ENCODE measurements at regions not wholly inside any gene's neighbourhood (a gene's known extent, or its start where the extent isn't known, plus 50 kb on each side); places are given as distances from the start of the nearest gene placed in this dataset.

GRCh38 chr19:30222992-30223865, 149.0 kb upstream of the ZNF536 start:
- DNase-seq, result no peak

DNA sequence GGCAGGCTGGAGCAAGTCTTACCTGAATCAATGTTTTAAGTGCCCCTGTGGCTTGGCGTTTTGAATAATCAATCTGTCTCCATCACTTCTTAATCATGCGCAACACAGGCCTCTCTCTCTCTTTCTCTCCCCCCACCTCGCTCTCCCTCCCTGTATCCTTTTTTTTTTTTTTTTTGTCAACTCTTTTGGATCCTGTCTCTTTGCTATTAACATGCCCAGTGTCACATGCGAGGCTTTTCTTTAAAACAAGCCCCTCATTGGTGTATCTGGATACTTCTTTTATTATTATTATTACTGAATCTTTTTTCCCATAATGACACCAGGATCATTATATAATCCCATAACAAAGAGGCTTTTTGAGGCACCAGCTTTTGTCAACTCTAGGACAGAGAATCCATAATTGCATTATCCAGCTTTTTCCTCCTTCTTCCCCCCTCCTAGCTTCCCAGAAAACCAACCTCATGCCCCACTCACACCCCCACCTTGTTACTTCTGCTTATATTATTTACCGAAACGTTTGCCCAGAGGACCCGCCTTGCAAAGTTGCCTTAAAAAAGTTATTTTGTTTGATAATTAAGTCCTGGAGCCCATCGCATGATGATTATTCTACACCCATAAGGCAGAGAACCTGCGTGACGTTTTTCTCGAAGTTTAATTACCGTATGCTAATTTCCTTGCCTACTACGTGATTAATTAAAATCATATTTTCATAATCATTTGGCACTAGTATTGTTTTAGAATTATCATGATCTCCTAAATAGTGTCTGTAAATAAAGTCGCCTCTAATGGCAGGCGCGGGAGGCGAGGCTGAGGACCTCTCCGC, 148.1 kb upstream of the ZNF536 start:
- peak; percentile 75 for DNase-seq

- peak; percentile 71 for DNase-seq
Measured at GRCh38 chr19:30224689-30225606, 147.2 kb upstream of the ZNF536 start.

DNA sequence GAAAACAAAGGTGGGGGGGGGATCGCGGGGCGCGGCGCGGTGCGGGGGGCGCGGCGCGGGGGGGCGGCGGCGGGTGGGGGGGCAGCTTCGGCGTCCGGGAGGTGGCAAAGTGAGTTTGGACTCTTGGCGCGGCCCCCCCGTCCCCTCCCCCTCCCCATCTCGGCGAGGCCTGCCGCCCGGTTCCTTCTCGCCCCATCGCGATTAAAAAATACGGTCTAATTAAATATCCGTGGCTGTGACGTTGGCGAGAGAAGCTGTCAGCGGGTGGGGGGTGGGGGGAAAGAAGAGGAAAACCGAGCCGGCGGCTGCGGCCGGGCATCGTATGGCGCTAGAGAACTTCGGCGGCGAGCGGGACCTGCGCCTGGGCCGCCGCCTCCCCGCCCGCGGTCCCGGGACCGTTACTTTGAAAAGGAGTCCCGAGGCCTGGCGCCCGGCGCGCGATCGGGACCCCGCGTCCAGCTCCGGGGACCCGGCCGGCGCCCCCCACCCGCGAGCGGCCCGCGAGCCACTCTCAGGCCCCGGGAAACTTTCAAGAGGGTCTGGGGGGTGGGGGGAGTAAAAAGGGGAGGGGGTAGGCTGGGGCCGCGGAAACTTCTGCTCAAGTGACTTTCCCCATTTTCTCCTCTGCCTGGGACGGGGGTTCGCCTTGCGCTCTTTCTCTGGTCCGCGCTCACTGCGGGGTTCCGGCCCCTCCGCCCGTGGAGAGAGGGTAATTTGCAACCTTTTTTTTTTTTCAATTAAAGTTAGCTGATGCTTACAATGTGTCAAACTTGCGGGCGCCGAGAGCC, 146.3 kb upstream of the ZNF536 start:
- DNase-seq, result peak; percentile 43

DNA sequence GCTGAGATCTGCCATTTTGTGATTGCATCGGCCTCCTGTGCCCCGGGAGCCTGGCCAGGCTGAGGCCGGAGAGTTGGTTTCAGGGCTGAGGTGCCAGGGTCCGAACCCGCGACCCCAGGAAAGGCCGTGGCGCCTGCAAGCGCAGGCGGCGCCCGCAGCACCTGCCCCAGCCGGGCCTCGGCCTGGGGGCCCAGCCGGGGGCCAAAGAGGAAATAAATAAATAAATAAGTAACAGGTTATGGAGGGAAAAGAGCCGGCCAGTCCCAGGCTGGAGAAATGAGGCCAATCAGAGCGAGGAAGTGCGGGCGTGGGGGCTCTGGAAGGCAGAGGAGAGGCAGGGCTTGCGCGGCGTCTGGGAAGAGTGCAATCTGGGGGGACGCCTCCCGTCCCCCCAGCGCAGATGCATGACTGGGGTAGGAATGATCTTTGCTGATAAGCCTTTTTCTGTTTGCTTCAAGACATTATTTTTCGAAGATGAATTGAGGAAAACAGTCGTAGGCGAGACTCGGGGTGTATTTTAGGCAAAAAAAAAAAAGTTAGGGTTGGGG, 145.6 kb upstream of the ZNF536 start:
- DNase-seq, result peak; percentile 41

DNA sequence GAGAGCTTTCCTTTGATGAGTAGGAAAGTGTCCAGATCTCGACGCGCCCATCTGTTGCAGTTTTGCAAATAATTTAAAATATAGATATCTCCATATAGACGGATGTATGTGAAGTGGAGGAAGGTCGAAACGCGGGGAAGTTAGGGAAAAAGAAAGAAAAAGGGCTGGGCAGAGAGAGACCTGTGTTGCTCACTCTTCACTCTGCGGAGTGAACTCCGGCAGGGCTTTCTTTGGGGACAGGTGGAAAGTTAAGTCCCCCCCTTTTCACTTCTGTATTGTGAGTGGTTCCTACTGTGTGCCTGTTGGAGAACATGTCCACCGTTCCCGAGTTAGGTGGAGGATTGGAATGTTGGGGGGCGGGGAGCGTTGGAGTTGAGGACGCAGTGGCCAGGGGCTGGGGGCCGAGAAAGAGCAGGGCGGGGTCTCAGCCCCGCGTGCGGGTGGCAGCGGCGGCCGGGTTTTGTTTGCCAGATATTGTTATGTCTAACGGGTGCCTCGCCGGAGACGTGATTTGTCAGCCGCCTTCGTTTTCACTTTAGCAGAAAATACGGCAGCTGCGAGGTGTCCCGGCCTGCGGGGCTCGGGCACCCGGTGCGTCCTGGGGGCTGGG, 145.1 kb upstream of the ZNF536 start:
- DNase-seq, result no peak

- DNase-seq, result peak; percentile 77
Measured at GRCh38 chr19:30227661-30228112, 144.5 kb upstream of the ZNF536 start.

GRCh38 chr19:30228113-30228834, 143.9 kb upstream of the ZNF536 start:
- peak; percentile 62 for DNase-seq

GRCh38 chr19:30228835-30229524, 143.2 kb upstream of the ZNF536 start:
- DNase-seq, result peak; percentile 12

DNA sequence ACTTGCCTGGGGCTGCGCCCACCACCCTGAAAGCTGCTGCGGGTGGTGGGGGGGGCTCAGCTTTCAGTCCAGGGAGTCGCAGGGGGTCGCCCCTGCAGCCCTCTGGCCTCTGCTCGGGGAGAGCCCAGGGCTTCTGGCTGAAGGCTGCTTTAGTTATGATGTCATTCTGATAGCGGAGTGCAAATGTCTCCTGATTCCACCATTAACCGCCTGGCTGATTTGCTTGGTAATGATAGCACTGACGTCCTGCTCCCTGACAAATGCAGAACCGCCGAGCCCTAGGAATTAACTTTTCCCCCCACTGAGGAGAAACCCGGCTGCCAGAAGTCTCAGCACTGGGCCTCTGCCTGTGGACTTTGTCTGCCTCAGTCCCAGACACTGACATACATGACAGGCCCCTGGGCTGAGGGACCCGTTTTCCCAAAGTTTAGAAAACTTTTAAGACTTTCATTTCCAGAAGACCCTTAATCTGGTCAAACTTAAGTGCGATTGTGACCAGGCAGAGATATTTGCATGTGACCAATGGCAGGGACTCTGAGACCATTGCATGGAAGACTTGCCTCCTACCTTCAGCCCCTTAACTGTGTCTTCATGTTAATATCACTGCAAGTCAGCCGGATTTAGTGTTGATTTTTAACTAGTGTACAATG, 142.5 kb upstream of the ZNF536 start:
- peak; percentile 30 for DNase-seq

- DNase-seq, result no peak
Measured at GRCh38 chr19:30231408-30232318, 140.5 kb upstream of the ZNF536 start.

DNA sequence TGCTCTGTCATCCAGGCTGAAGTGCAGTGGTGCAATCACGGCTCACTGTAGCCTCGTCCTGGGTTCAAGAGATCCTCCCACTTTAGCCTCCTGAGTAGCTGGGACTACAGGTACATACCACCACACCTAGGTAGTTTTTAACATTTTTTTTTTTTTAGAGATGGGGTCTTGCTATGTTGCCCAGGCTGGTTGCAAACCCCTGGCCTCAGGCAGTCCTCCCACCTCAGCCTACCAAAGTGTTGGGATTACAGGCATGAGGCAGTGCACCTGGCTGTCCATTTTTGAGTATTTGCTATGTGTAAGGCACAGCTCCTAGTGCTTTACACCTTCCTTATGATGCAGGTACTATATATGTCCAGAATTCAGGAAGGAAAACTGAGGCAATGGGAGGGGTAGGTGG, 138.8 kb upstream of the ZNF536 start:
- no peak for DNase-seq

- peak; percentile 67 for DNase-seq
Measured at GRCh38 chr19:30235946-30236345, 136.2 kb upstream of the ZNF536 start.

- DNase-seq, result no peak
Measured at GRCh38 chr19:30236587-30236986, 135.6 kb upstream of the ZNF536 start.

GRCh38 chr19:30237140-30237539, 135.0 kb upstream of the ZNF536 start:
- DNase-seq, result no peak

- DNase-seq, result no peak
Measured at GRCh38 chr19:30240904-30241695, 131.1 kb upstream of the ZNF536 start.

GRCh38 chr19:30244533-30244932, 127.7 kb upstream of the ZNF536 start:
- peak; percentile 24 for DNase-seq
